ENCODE measurements at regions not wholly inside any gene's neighbourhood (a gene's known extent, or its start where the extent isn't known, plus 50 kb on each side); places are given as distances from the start of the nearest gene placed in this dataset.

- DNase-seq (ENCODE audit: low spot score), result no peak
Measured at GRCh38 chr2:15719566-15720313, 128.1 kb downstream of the DDX1 start.

- DNase-seq (ENCODE audit: low spot score), result no peak
Measured at GRCh38 chr2:15720561-15721307, 129.1 kb downstream of the DDX1 start.

GRCh38 chr2:15721411-15722067, 129.9 kb downstream of the DDX1 start:
- DNase-seq (ENCODE audit: low spot score), result no peak

- no peak for DNase-seq (ENCODE audit: low spot score)
Measured at GRCh38 chr2:15722980-15723379, 131.3 kb downstream of the DDX1 start.

GRCh38 chr2:15724235-15724634, 132.6 kb downstream of the DDX1 start:
- no peak for DNase-seq (ENCODE audit: low spot score)

GRCh38 chr2:15725101-15725781, 133.6 kb downstream of the DDX1 start:
- DNase-seq (ENCODE audit: low spot score), result no peak

GRCh38 chr2:15725782-15726112, 134.1 kb downstream of the DDX1 start:
- no peak for DNase-seq (ENCODE audit: low spot score)

GRCh38 chr2:15726321-15727057, 134.8 kb downstream of the DDX1 start:
- DNase-seq (ENCODE audit: low spot score), result no peak

- DNase-seq (ENCODE audit: low spot score), result no peak
Measured at GRCh38 chr2:15727396-15728244, 136.0 kb downstream of the DDX1 start.

GRCh38 chr2:15728245-15728938, 136.7 kb downstream of the DDX1 start:
- no peak for DNase-seq (ENCODE audit: low spot score)

GRCh38 chr2:15729001-15729400, 137.3 kb downstream of the DDX1 start:
- DNase-seq (ENCODE audit: low spot score), result no peak

- DNase-seq (ENCODE audit: low spot score), result no peak
Measured at GRCh38 chr2:15729709-15730544, 138.3 kb downstream of the DDX1 start.

GRCh38 chr2:15730545-15731212, 139.0 kb downstream of the DDX1 start:
- peak; percentile 91 for DNase-seq (ENCODE audit: low spot score)

- no peak for DNase-seq (ENCODE audit: low spot score)
Measured at GRCh38 chr2:15731213-15731888, 139.7 kb downstream of the DDX1 start.

- DNase-seq (ENCODE audit: low spot score), result no peak
Measured at GRCh38 chr2:15731889-15732271, 140.2 kb downstream of the DDX1 start.

- DNase-seq (ENCODE audit: low spot score), result no peak
Measured at GRCh38 chr2:15732341-15733077, 140.8 kb downstream of the DDX1 start.

GRCh38 chr2:15733867-15734673, 142.4 kb downstream of the DDX1 start:
- no peak for DNase-seq (ENCODE audit: low spot score)
